A549 (cell line): ENCODE measurements at regions not wholly inside any gene's neighbourhood (a gene's known extent, or its start where the extent isn't known, plus 50 kb on each side); places are given as distances from the start of the nearest gene placed in this dataset.

ENCODE experiments used
- ATAC-seq, 2 experiments: fragments of 200-7000 bp in 1 of 2; fragments of >200 bp in 1 of 2; cut with Nextera tagmentation in 1 of 2; cut with Tn5 transposase in 1 of 2; 3 replicates each; pipeline versions ENCODE4 v1.8.0 to v1.9.1; 2018 to 2020; ENCODE audit warnings: mild to moderate bottlenecking in 1 of 2, moderate library complexity in 1 of 2
- CTCF ChIA-PET: fragments of 300-600 bp; sonication (Branson Sonifier 250); formaldehyde crosslinking; extraction: SDS; loops from one replicate; lab custom pipeline; 2021; ENCODE audit warnings: antibody characterized with exemption, inconsistent platforms; lab: Yijun Ruan, JAX
- POLR2A ChIA-PET: fragments of 350-600 bp; formaldehyde crosslinking; extraction: SDS; loops from one replicate; lab custom pipeline; 2021; ENCODE audit warnings: antibody characterized with exemption, inconsistent platforms; lab: Yijun Ruan, JAX
- DNase-seq, 2 experiments: peaks; one replicate each; pipeline versions ENCODE4 v3.0.0 to v3.0.0-alpha.2; 2011 to 2016; ENCODE audit warnings: low read depth in 1 of 2, low spot score in 1 of 2
- FAIRE-seq: peaks from 2 replicates; lab custom pipeline; 2011; peaks lifted over from hg19 to GRCh38; lab: Jason Lieb, UNC
- H3K27ac ChIP-seq, 2 experiments: fragments of >200 bp; sonication (Bioruptor Twin); formaldehyde crosslinking; 3 replicates each; pipeline ENCODE4 v1.5.1; 2016 to 2017
- H3K4me1 ChIP-seq: fragments of >200 bp; sonication (Bioruptor Twin); formaldehyde crosslinking; 3 replicates; pipeline ENCODE4 v1.6.1; 2016
- H3K4me2 ChIP-seq: fragments of >200 bp; sonication (Bioruptor Twin); formaldehyde crosslinking; 3 replicates; pipeline ENCODE4 v1.6.1; 2016
- H3K4me3 ChIP-seq: fragments of >200 bp; sonication (Bioruptor Twin); formaldehyde crosslinking; 3 replicates; pipeline ENCODE4 v1.5.1; 2016
- H3K9me3 ChIP-seq: fragments of >200 bp; sonication (Bioruptor Twin); formaldehyde crosslinking; 3 replicates; pipeline ENCODE4 v1.6.1; 2016
- ATOH8 ChIP-seq: fragments of 250-450 bp; sonication (Bioruptor Pico); IDR thresholded peaks from 2 replicates; pipeline ENCODE4 v1.5.0; 2020; ENCODE audit warnings: low read depth, mild to moderate bottlenecking, moderate library complexity
- BCL3 ChIP-seq: fragments of >200 bp; sonication (Bioruptor Twin); formaldehyde crosslinking; IDR thresholded peaks from 3 replicates; pipeline ENCODE4 v1.6.1; 2016
- CHD2 ChIP-seq: fragments of 150-350 bp; IDR thresholded peaks from 2 replicates; pipeline ENCODE4 v1.6.1; 2014; ENCODE audit warnings: low read length; ENCODE audit not compliant: partially characterized antibody
- E2F6 ChIP-seq: IDR thresholded peaks from 2 replicates; pipeline ENCODE4 v1.6.1; 2012; ENCODE audit warnings: low read depth, borderline replicate concordance
- FOSB ChIP-seq: fragments of 250-450 bp; sonication (Bioruptor Pico); IDR thresholded peaks from 2 replicates; pipeline ENCODE4 v1.5.0; 2020; ENCODE audit warnings: mild to moderate bottlenecking, moderate library complexity
- FOXS1 ChIP-seq: fragments of 250-450 bp; sonication (Bioruptor Pico); IDR thresholded peaks from 2 replicates; pipeline ENCODE4 v1.5.0; 2020; ENCODE audit warnings: mild to moderate bottlenecking, moderate library complexity
- GATA3 ChIP-seq: IDR thresholded peaks from 2 replicates; pipeline ENCODE4 v1.6.1; 2012; ENCODE audit warnings: borderline replicate concordance
- JUNB ChIP-seq: fragments of >200 bp; sonication (Bioruptor Twin); formaldehyde crosslinking; IDR thresholded peaks from 2 replicates; pipeline ENCODE4 v1.6.1; 2016
- KDM5A ChIP-seq: fragments of 200-600 bp; sonication (generic); IDR thresholded peaks from 2 replicates; pipeline ENCODE4 v1.6.1; 2016; ENCODE audit warnings: antibody characterized with exemption, mild to moderate bottlenecking
- MAFK ChIP-seq: fragments of 450-650 bp; IDR thresholded peaks from 2 replicates; pipeline ENCODE4 v1.6.1; 2014; ENCODE audit not compliant: partially characterized antibody
- MYC ChIP-seq: IDR thresholded peaks from 2 replicates; pipeline ENCODE4 v1.6.1; 2012; ENCODE audit warnings: mild to moderate bottlenecking, inconsistent platforms, low read length, improper control_type of control experiment, borderline replicate concordance
- NFE2L2 ChIP-seq: fragments of 150-350 bp; conservative IDR thresholded peaks from 2 replicates; pipeline ENCODE4 v1.6.1; 2014; ENCODE audit warnings: low read length
- NPAS2 ChIP-seq: fragments of 250-450 bp; sonication (Bioruptor Pico); IDR thresholded peaks from 2 replicates; pipeline ENCODE4 v1.8.0; 2022; ENCODE audit warnings: mild to moderate bottlenecking, moderate library complexity, borderline replicate concordance
- PHF8 ChIP-seq: fragments of 200-600 bp; sonication (generic); IDR thresholded peaks from 2 replicates; pipeline ENCODE4 v1.6.1; 2016; ENCODE audit warnings: low read depth, mild to moderate bottlenecking, antibody characterized with exemption, moderate library complexity, borderline replicate concordance
- POLR2A ChIP-seq: IDR thresholded peaks from 2 replicates; pipeline ENCODE4 v1.6.1; 2012; ENCODE audit warnings: mild to moderate bottlenecking, low read length
- RARB ChIP-seq: fragments of 250-450 bp; sonication (Bioruptor Pico); IDR thresholded peaks from 2 replicates; pipeline ENCODE4 v1.8.0; 2021; ENCODE audit warnings: mild to moderate bottlenecking, moderate library complexity
- REST ChIP-seq: fragments of 200-600 bp; sonication (generic); IDR thresholded peaks from 2 replicates; pipeline ENCODE4 v1.6.1; 2016; ENCODE audit warnings: antibody characterized with exemption, mild to moderate bottlenecking, moderate library complexity
- SMC3 ChIP-seq: fragments of >200 bp; sonication (Bioruptor Twin); formaldehyde crosslinking; IDR thresholded peaks from 3 replicates; pipeline ENCODE4 v1.6.1; 2018; ENCODE audit warnings: inconsistent platforms
- ZNF302 ChIP-seq: fragments of 250-450 bp; sonication (Bioruptor Pico); IDR thresholded peaks from 2 replicates; pipeline ENCODE4 v1.9.0; 2021; ENCODE audit warnings: inconsistent platforms, mild to moderate bottlenecking, moderate library complexity
- WGBS: methylation state at CpG from one replicate; pipeline ENCODE4 v1.1.6; 2017; ENCODE audit errors: missing lambda C conversion rate; 5-methylcytosine and 5-hydroxymethylcytosine counted together

GRCh38 chr22:22983816-22984215 lies 86.5 kb upstream of the GNAZ start:
- Histone ChIP-seq H3K4me2 (no peak overlapping the region), H3K27ac (no peak overlapping the region), H3K4me1 (no peaks in the 10 kb centered on the region), H3K9me3 (peaks cover 16% of the 10 kb centered on the region; the same call in 2 of the 3 replicates), H3K4me3 (no peak overlapping the region)
- TF ChIP-seq BCL3 (no peak), ATOH8 (CRISPR knock-in tag) (no peak)
- DNase-seq (no peak), ATAC-seq (no peak), FAIRE-seq (no peak)
- WGBS = 0% methylated on average over 1 of the region's 1 CpG
- ChIA-PET POLR2A (no interaction called here), CTCF (no interaction called here)

- CTCF ChIA-PET = no interaction called here
- no peak for ATAC-seq
- no peak for DNase-seq
- Histone ChIP-seq H3K4me1 (no peaks in the 10 kb centered on the region), H3K4me3 (no peak overlapping the region), H3K4me2 (no peak overlapping the region), H3K27ac (no peak overlapping the region), H3K9me3 (peaks cover 13% of the 10 kb centered on the region; the same call in 1 of the 3 replicates)
- WGBS = 82% methylated on average over 2 of the region's 2 CpGs
- POLR2A ChIA-PET = no interaction called here
- FAIRE-seq = no peak
- TF ChIP-seq MYC (no peak), CHD2 (no peak), POLR2A (no peak), NFE2L2 (no peak), PHF8 (no peak), KDM5A (no peak), NPAS2 (CRISPR knock-in tag) (no peak), FOSB (CRISPR knock-in tag) (no peak)
Observed at GRCh38 chr22:22984967-22985366, 85.4 kb upstream of the GNAZ start.

- 27% methylated on average over 2 of the region's 2 CpGs for WGBS
- TF ChIP-seq E2F6 (no peak), ZNF302 (CRISPR knock-in tag) (no peak), REST (no peak), FOXS1 (CRISPR knock-in tag) (no peak), JUNB (no peak), NPAS2 (CRISPR knock-in tag) (no peak), MAFK (no peak), GATA3 (no peak), PHF8 (no peak), RARB (CRISPR knock-in tag) (no peak), SMC3 (no peak)
- no peak for FAIRE-seq
- POLR2A ChIA-PET = no interaction called here
- H3K27ac ChIP-seq = no peak overlapping the region
- ATAC-seq = no peak
- DNase-seq = no peak
- H3K4me1 ChIP-seq = no peaks in the 10 kb centered on the region
- CTCF ChIA-PET = no interaction called here
- no peak overlapping the region for H3K4me2 ChIP-seq
- no peak overlapping the region for H3K4me3 ChIP-seq
- 0 out of 3 replicates have a peak, but pooled peaks cover 4% of the 10 kb centered on the region for H3K9me3 ChIP-seq
Observed at GRCh38 chr22:22986008-22986407, 84.3 kb upstream of the GNAZ start.
